ENCODE measurements at regions not wholly inside any gene's neighbourhood (a gene's known extent, or its start where the extent isn't known, plus 50 kb on each side); places are given as distances from the start of the nearest gene placed in this dataset.

DNA sequence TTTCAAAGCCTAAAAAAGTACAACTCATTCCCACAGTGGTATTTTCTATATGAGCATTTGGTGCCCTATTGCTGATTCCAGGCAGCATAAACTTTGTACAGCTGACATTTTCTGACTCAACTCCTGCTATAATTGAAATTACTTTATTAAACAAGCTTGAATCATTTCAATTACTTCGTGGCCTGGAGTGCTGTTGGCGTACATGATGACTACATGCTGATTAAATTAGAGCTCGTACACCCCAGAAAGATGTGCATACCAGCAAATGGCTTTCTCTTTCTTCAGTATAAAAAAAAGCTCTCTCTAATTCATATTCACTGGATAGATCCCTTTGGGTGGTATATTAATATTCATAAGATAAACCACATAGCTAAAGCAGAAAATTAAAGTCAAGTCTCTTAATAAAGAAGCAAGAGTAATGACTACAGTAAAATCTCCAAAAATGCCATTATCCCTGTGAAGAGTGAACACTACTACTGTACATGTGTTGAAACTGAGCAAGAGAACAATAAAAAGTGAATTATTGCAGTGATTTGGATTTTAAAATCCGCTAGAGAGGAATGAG lies 245.0 kb upstream of the IGFBP7 start:
- intact Hi-C loops (cut with micrococcal nuclease), result no loop called here
- Histone ChIP-seq H3K4me2 (ENCODE audit: low read length) (no peak overlapping the region), H3K27ac (ENCODE audit: low read length) (no peak overlapping the region), H3K36me3 (ENCODE audit: low read depth, low read length) (no peaks in the 10 kb centered on the region), H3K9ac (ENCODE audit: low read length) (no peak overlapping the region), H3K4me1 (ENCODE audit: insufficient read depth, low read length) (no peaks in the 10 kb centered on the region), H3K9me3 (ENCODE audit: low read length) (no peaks in the 10 kb centered on the region), H4K20me1 (ENCODE audit: low read length) (no peaks in the 10 kb centered on the region), H3K4me3 (ENCODE audit: low read length) (no peak overlapping the region), H2AFZ (ENCODE audit: low read length) (no peak overlapping the region), H3K79me2 (ENCODE audit: low read length) (no peaks in the 10 kb centered on the region), H3K27me3 (ENCODE audit: low read length) (no peaks in the 10 kb centered on the region), H3K9me2 (replicated peaks; ENCODE audit: low read length) (no peaks in the 10 kb centered on the region), H3F3A (ENCODE audit: low read length, unreplicated experiment) (no peaks in the 10 kb centered on the region)
- ChIA-PET POLR2A (ENCODE audit: unreplicated experiment) (no interaction called here), CTCF (no interaction called here)
- DNase-seq (peak; percentile 23), ATAC-seq (no peak)
- TF ChIP-seq, protein P1, sequence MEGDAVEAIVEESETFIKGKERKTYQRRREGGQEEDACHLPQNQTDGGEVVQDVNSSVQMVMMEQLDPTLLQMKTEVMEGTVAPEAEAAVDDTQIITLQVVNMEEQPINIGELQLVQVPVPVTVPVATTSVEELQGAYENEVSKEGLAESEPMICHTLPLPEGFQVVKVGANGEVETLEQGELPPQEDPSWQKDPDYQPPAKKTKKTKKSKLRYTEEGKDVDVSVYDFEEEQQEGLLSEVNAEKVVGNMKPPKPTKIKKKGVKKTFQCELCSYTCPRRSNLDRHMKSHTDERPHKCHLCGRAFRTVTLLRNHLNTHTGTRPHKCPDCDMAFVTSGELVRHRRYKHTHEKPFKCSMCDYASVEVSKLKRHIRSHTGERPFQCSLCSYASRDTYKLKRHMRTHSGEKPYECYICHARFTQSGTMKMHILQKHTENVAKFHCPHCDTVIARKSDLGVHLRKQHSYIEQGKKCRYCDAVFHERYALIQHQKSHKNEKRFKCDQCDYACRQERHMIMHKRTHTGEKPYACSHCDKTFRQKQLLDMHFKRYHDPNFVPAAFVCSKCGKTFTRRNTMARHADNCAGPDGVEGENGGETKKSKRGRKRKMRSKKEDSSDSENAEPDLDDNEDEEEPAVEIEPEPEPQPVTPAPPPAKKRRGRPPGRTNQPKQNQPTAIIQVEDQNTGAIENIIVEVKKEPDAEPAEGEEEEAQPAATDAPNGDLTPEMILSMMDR (conservative IDR thresholded peaks at IDR 0.05; ENCODE audit: low read depth, low read length), result no peak
- TF ChIP-seq EZH2phosphoT487 (IDR thresholded peaks at IDR 0.05; ENCODE audit: borderline replicate concordance, low read length) (no peak), EZH2 (IDR thresholded peaks at IDR 0.05; ENCODE audit: low read length, unreplicated experiment) (no peak)
- BruUV-seq (replicated peaks), result no TSS peak

DNA sequence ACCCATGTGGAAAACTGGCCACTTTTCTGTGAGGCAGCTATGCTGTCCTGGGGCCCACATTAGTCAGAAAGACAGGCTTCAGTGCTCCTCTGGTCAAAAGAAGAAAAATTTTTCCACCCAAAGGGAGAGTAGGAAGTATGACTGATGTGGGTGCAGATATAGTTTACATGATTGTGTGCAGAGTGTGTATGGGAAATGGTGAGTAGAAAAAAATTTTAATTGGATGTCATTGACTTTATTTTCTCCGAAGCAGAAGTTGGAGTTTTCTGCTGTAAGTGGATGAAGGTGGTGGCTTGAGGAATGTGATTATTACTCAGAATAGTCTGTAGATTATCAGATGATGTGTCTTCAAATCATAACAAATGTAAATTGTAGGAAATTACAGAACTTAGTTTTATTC lies 241.5 kb upstream of the IGFBP7 start:
- ChIA-PET POLR2A (ENCODE audit: unreplicated experiment) (no interaction called here), CTCF (no interaction called here)
- no peaks in the 10 kb centered on the region for H4K20me1 ChIP-seq (ENCODE audit: low read length)
- H3F3A ChIP-seq (ENCODE audit: low read length, unreplicated experiment), result no peaks in the 10 kb centered on the region
- H3K79me2 ChIP-seq (ENCODE audit: low read length), result no peaks in the 10 kb centered on the region
- no peak overlapping the region for H3K9ac ChIP-seq (ENCODE audit: low read length)
- DNase-seq (no peak), ATAC-seq (no peak)
- TF ChIP-seq EZH2phosphoT487 (IDR thresholded peaks at IDR 0.05; ENCODE audit: borderline replicate concordance, low read length) (no peak), EZH2 (IDR thresholded peaks at IDR 0.05; ENCODE audit: low read length, unreplicated experiment) (no peak)
- H3K4me2 ChIP-seq (ENCODE audit: low read length), result no peak overlapping the region
- intact Hi-C loops (cut with micrococcal nuclease), result no loop called here
- no peaks in the 10 kb centered on the region for H3K4me1 ChIP-seq (ENCODE audit: insufficient read depth, low read length)
- H2AFZ ChIP-seq (ENCODE audit: low read length), result no peak overlapping the region
- no peaks in the 10 kb centered on the region for H3K36me3 ChIP-seq (ENCODE audit: low read depth, low read length)
- no peaks in the 10 kb centered on the region for H3K27me3 ChIP-seq (ENCODE audit: low read length)
- no TSS peak for BruUV-seq (replicated peaks)
- no peak overlapping the region for H3K4me3 ChIP-seq (ENCODE audit: low read length)
- H3K9me3 ChIP-seq (ENCODE audit: low read length), result no peaks in the 10 kb centered on the region
- H3K9me2 ChIP-seq (replicated peaks; ENCODE audit: low read length), result no peaks in the 10 kb centered on the region
- H3K27ac ChIP-seq (ENCODE audit: low read length), result no peak overlapping the region

DNA sequence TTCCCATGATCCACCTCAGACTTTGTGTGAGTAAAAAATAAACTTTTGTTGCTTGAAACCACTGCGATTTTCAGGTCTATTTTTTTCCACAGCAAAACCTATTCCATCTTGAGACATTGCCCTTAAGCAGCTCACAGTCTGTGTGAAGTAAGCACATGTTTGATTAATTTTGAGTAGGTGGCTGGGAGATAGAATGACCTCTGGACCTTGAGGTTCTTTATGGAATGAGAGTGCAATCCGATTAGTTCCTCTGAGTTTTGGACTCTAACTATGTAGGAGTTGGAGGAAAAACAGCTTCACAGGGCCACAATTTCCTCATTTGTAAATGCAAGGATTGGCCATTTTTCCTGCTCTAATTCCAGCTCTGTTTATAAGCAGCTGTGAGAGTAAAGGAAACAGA lies 234.1 kb upstream of the IGFBP7 start:
- intact Hi-C loops (cut with micrococcal nuclease), result no loop called here
- H3K36me3 ChIP-seq (ENCODE audit: low read depth, low read length), result no peaks in the 10 kb centered on the region
- no peaks in the 10 kb centered on the region for H3K27me3 ChIP-seq (ENCODE audit: low read length)
- POLR2A ChIA-PET (ENCODE audit: unreplicated experiment), result no interaction called here
- H2AFZ ChIP-seq (ENCODE audit: low read length), result no peak overlapping the region
- no TSS peak for BruUV-seq (replicated peaks)
- no peaks in the 10 kb centered on the region for H3K9me3 ChIP-seq (ENCODE audit: low read length)
- H3K9me2 ChIP-seq (replicated peaks; ENCODE audit: low read length), result no peaks in the 10 kb centered on the region
- TF ChIP-seq EZH2phosphoT487 (IDR thresholded peaks at IDR 0.05; ENCODE audit: borderline replicate concordance, low read length), result no peak
- TF ChIP-seq, protein P1 (conservative IDR thresholded peaks at IDR 0.05; ENCODE audit: low read depth, low read length), result no peak
- no peak for TF ChIP-seq EZH2 (IDR thresholded peaks at IDR 0.05; ENCODE audit: low read length, unreplicated experiment)
- DNase-seq (no peak), ATAC-seq (no peak)
- no peaks in the 10 kb centered on the region for H3F3A ChIP-seq (ENCODE audit: low read length, unreplicated experiment)
- H3K4me2 ChIP-seq (ENCODE audit: low read length), result no peak overlapping the region
- no peak overlapping the region for H3K9ac ChIP-seq (ENCODE audit: low read length)
- no peaks in the 10 kb centered on the region for H4K20me1 ChIP-seq (ENCODE audit: low read length)
- H3K4me1 ChIP-seq (ENCODE audit: insufficient read depth, low read length), result peaks cover 10% of the 10 kb centered on the region
- H3K27ac ChIP-seq (ENCODE audit: low read length), result no peak overlapping the region
- H3K4me3 ChIP-seq (ENCODE audit: low read length), result no peak overlapping the region
- CTCF ChIA-PET, result no interaction called here
- H3K79me2 ChIP-seq (ENCODE audit: low read length), result no peaks in the 10 kb centered on the region

Data from PC-3 (cell line).